Epithelial cell of esophagus (primary cell): ENCODE measurements at regions not wholly inside any gene's neighbourhood (a gene's known extent, or its start where the extent isn't known, plus 50 kb on each side); places are given as distances from the start of the nearest gene placed in this dataset.
A peak's percentile ranks its signal among the peaks of the same experiment; 100 is the strongest.

Experiments used
- DNase-seq: peaks from one replicate; pipeline ENCODE4 v3.0.0; 2010; ENCODE audit warnings: low read depth
- H3K4me3 ChIP-seq: 2 replicates; pipeline ENCODE4 v1.5.1; 2011; ENCODE audit warnings: mild to moderate bottlenecking, low read length, control low read depth
- CTCF ChIP-seq: IDR thresholded peaks from 2 replicates; pipeline ENCODE4 v1.5.1; 2011; ENCODE audit warnings: low read depth, mild to moderate bottlenecking, low read length, control low read depth, inconsistent platforms; ENCODE audit not compliant: insufficient read depth; ENCODE audit errors: missing control alignments

GRCh38 chr15:45849136-45849535 lies 214.3 kb downstream of the SQOR start:
- TF ChIP-seq CTCF: no peak
- no peak for DNase-seq
- no peak overlapping the region for H3K4me3 ChIP-seq

GRCh38 chr15:45854455-45855202 lies 219.8 kb downstream of the SQOR start:
- TF ChIP-seq CTCF: no peak
- no peak overlapping the region for H3K4me3 ChIP-seq

GRCh38 chr15:45855210-45855906 lies 220.5 kb downstream of the SQOR start:
- no peak for TF ChIP-seq CTCF
- H3K4me3 ChIP-seq: no peak overlapping the region
- DNase-seq: no peak

More at GRCh38 chr15:45854455-45855202, 219.8 kb downstream of the SQOR start:
- DNase-seq: peak; percentile 50

- no peak for TF ChIP-seq CTCF
- no peak overlapping the region for H3K4me3 ChIP-seq
- DNase-seq: peak; percentile 95
Observed at GRCh38 chr15:45855907-45856579, 221.2 kb downstream of the SQOR start.

GRCh38 chr15:45857291-45857690 lies 222.5 kb downstream of the SQOR start:
- TF ChIP-seq CTCF: no peak
- DNase-seq: no peak
- no peak overlapping the region for H3K4me3 ChIP-seq

GRCh38 chr15:45858491-45858890 lies 223.7 kb downstream of the SQOR start:
- H3K4me3 ChIP-seq: no peak overlapping the region
- no peak for DNase-seq
- no peak for TF ChIP-seq CTCF

- TF ChIP-seq CTCF: no peak
- no peak overlapping the region for H3K4me3 ChIP-seq
- DNase-seq: no peak
Observed at GRCh38 chr15:45862034-45862433, 227.2 kb downstream of the SQOR start.
